DLD1 (cell line): ENCODE measurements at regions not wholly inside any gene's neighbourhood (a gene's known extent, or its start where the extent isn't known, plus 50 kb on each side); places are given as distances from the start of the nearest gene placed in this dataset.
"Not testable (repeated sequence)": the region's sequence is repeated elsewhere in the genome, so short reads cannot be mapped to it uniquely, and the experiment has no call there.

Experiments
- in situ Hi-C: cut with HindIII; loops from 2 replicates; pipeline ENCODE4 v1.10.0; 2017; ENCODE audit warnings: low sequenced_read_pairs

DNA sequence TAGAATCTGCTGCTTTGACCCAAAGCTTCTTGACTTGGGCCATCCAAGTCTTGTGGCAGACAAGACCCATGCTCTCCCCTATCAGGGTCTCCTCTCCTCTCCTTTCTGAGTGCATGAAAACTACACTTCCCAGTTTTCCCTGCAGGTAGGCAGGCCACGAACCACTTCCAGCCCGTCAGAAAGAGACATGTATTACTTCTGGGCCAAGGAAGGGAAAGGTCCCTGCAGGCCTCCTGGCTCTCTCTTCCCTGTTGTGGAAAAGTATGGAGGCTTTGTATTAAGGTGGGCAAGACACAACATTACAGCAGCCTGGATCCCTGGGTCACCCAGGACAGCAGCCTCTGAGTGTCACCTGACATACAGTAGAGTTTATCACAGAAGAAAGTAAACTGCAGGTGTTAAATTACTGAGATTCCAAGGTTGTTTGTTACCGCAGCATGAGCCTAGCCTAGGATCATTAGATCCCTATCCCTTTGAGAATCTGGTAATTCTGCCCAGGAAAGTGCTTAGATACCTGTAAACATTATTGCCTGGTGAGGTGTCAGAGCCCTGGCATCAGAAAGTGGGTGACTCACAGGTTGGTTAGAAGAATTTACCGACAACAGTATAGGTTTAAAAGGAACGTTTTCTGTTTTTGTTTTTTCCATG, 717.3 kb downstream of the MATN1 start:
- in situ Hi-C loops, result no loop called here

DNA sequence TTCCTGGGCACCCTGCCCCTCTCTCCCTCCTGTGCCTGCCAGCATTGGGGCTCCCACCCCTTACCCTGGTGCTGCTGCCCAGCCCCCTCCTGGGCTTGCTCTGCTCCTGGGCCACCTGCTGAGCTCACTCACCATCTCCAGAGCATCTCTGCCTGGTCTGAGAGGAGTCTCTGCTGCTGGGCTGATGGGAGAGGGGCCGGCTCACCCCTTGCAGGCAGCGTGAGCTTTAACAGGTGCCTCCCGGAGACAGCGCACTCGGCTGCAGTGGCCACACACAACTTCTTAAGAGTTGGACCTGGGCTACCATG, 721.7 kb downstream of the MATN1 start:
- in situ Hi-C loops, result no loop called here

DNA sequence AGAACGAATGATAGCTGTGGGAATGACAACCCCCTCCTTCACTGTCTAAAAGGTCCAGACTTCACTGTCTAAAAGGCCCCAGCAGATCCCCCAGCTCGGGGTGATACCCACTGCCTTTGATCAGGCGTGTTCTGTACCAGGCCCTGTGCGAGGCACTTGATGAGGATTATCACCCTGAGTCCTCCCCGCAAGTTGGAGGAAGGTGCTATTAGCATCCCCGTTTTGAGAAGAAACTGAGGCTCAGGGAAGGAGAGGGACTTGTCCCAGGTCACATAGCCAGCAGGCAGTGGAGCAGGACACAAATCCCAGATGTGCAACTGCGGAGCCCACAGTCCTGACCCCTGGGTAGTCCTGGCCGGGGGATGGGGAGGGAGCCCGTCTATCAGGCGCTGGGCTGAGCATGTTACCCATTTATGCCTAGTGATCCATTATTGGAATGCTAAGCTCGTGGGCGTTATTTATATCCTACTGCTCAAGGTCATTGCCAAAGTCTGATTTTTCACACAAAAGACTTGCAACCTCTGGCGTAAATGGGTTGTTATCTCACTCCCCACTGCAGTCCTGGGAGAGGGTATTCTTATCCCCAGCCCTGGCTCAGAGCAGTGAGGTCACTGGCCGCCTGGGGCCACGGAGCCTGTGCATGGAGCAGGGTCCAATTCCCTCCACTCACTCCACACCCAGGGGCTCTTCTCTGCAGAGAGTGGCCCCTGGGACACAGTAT, 722.2 kb downstream of the MATN1 start:
- in situ Hi-C loops, result no loop called here

DNA sequence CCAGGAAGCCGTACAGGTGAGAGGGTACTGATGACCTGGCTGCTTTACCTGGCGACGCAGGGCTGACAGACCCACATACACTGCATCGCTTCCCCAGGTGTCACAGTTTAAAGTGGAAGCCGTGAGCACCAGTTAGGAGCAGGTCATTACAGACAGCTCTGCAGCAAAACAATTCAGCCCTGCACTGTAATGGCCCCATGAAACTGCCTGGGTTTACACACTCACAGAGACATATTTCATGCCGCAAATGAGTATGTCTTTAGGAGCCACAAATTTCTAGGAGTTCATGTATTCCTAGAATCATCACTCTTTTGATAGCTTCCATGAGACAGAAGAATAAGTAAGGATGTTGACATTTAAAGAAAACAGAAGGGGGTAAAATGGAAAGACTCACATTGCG, 723.1 kb downstream of the MATN1 start:
- in situ Hi-C loops, result no loop called here

DNA sequence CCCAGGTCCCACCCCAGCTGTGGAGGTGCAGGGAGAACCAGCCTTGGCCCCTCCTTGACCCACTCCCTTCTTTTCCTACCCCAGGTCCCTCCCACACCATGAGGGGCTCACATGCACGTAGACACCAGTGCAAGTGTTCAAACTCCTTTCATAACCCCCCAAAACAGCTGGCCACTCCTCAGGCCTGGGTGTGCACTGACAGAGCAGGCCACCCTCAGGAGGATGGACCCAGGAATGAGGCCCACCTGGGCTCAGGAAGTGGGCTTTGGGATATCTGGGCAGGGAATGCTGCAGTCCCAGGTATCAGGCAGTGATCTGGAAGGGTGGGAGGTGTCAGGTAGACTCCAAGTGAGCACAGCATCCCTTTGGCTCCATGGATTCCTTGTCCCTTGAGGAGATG, 723.8 kb downstream of the MATN1 start:
- in situ Hi-C loops, result no loop called here

DNA sequence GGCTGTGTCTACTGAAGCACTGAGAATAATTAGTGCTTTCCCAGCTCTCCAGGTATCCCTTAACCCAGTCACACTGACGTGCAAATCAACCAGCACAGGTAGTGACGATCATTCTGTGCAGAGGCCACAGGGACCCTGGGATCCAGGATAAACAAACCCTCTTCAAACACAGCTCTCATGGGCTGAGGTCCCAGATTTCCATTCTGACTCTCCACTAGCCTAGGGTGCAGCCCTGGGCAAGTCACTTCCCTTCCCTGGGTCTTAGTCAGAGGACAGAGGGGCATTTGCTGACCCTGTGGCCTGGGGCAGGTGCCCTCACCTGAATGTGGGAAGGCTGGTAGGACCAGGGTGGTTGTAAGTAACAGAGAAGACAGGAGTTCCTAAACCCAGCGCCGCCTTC, 724.7 kb downstream of the MATN1 start:
- in situ Hi-C loops, result no loop called here

DNA sequence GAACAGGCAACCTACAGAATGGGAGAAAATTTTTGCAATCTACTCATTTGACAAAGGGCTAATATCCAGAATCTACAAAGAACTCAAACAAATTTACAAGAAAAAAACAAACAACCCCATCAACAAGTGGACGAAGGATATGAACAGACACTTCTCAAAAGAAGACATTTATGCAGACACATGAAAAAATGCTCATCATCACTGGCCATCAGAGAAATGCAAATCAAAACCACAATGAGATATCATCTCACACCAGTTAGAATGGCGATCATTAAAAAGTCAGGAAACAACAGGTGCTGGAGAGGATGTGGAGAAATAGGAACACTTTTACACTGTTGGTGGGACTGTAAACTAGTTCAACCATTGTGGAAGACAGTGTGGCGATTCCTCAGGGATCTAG, 725.6 kb downstream of the MATN1 start:
- in situ Hi-C loops, result not testable (repeated sequence)

DNA sequence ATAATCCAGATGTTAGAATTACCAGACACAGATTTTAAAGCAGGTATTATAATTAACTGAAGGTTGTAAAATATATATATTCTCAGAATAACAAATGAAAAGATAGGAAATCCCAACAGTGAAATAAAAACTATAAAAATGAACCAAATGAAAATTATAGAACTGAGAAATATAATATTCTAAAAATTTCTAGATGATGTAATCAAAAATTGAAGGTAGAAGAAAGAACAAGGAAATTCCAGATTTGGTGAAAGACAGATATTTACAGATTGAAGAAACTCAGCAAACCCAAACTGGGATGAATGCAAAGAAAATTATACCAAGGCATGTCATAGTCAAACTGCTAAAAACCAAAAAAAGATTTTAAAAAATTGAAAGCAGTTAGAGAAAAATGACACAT, 729.4 kb downstream of the MATN1 start:
- in situ Hi-C loops, result no loop called here

DNA sequence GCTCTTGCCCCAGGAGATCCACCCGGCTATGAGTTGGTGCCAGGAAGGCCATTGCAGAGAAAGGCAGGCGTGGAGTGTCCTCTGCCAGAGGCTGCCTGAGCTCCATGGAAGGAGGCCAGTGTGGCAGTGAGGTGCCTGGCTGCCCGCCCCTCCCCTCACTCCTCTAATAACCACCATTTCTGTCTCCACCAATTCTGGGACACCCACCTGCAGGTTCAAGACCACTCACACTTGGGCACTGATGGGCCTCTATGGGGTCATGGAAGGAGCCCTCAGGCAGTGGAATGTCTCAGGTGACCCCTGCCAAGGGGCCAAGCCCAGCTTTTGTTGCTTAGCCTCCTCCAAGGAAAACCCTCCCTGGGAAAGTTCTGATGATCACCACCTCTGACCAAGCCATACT, 731.6 kb downstream of the MATN1 start:
- in situ Hi-C loops, result no loop called here

DNA sequence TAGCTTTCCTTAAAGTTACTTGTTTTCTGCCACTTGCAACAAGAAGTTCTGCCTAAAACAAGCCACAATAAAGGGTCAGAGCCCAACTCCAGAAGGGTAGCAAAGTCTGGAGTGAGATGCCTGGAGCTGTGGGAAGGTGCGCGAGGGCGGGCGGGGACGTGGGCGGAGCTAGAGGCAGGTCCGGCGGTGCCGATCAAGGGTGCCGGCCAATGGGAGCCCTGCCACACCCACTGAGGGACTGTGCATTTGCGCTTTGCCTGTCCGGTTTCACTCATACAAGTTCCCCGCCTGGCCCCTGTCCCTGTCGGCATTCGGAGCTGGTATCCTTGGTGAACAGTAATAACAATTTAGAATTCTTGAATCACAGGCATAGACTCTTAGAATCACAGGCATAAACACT, 732.4 kb downstream of the MATN1 start:
- in situ Hi-C loops, result no loop called here

DNA sequence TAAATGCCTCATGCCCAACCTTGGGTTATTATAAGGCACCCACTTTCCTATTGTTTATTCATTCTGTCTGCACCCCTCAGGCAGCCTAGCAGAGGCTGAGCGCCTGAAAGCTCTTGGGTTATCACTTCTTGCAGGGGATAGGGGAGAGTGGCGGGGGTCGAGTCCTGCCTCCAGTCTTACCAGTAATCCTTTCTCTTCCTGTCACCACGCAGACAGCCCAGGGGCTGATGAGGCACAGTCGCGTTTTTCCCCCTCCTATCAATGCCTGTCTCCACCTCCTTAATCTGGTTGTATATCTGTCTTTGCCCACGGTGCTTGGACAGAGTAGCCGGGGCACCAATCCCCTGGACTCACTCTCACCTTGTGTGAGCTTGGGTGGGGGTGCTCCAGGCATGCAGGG, 733.1 kb downstream of the MATN1 start:
- in situ Hi-C loops, result no loop called here

DNA sequence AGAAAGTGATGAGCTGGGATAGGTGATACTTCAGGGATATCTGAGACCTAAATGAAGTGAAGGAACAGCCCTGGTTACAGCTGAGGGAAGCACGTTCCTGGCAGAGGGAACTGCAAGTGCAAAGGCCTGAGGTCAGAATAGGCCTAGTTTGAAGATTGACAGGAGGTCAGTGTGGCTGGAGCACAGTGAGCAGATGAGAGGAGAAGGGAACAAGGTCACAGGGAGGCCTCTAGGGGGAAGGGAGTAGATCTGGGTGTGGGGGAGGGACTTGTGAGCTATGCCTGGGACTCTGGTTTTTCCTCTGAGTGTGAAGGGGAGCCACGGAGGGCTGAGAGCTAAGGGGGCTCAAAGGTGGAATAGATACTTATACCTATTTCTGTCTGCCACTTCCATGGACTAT, 736.4 kb downstream of the MATN1 start:
- in situ Hi-C loops, result no loop called here

DNA sequence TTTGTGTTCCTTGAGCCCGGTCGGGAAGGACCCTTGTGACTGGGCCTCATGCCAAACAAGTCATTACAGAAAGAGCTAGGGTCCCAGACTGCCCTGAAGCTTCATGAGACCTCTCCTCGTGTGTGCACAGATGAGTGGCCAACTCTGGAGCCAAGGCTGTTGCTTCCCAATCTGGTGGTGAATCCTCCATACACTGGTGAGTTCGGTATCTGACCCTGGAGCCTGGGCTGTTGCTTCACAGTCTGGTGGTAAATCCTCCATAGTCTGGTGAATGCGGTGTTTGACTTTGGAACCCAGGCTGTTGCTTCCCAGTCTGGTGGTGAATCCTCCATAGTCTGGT, 737.8 kb downstream of the MATN1 start:
- in situ Hi-C loops, result no loop called here

DNA sequence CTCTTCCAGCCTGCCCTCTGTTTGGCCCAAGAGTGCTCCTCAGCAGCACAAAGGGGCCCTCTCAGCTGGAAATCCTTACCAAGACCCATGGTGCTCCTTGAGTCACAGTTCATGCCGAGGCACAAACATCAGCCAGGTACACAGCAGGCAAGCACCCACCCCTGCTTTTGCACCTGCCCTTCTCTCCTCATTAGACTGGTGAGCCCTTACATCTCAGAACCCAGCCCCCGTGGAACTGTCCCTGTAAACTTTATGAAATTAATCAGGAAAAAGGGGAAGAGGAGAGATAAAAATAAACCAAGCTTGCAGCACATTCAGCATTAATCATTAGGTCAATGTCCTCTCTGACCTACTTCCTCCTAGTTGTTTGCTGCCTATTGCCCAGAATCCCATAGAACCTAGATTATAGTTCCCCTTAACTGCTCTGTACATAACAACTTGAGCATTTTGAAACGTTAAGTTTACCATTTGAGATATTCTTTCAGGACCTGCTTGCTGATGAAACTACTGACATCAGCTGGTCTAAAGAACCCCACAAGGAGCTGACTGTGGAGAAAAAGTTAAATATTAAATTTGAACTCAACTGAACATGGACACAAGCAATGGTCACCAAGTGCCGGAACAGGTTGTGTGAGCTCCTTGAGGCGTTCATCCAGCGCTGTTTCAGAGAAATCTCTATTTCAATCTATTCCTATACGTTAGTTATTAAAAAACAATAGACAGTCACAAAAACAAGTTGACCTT, 738.4 kb downstream of the MATN1 start:
- in situ Hi-C loops, result no loop called here

DNA sequence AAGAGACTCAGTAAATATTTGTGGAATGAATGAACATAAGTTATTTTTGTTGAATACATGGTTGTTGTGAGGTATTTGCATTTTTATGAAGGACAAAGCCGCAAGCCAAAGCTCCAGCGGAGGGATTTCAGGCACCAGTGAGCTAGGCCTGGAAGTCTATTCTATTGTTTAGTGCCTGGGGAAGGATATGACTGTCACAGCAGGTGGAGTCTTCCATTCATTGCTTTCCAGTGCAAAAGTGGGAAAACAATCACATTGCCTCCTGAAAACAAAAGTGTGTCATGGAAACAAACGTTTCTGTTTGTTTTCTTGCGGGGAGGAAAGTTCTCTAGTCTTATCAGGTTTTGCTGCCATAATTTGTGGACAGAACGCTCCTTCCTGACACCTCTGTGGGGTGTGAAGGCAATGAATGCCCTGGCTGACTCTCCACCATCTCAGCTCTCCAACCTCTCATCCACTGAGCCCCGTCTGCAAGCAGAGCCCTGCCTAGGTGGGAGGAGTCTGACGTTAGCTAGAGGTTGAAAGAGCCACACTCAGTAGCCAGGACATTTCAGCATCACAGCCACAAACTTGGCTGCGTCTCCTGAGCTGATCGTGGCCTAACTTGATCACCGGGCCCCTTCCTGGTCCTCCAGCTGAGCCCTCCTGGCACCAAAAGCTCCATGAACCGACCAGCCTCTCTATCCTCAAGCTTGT, 739.1 kb downstream of the MATN1 start:
- in situ Hi-C loops, result no loop called here

DNA sequence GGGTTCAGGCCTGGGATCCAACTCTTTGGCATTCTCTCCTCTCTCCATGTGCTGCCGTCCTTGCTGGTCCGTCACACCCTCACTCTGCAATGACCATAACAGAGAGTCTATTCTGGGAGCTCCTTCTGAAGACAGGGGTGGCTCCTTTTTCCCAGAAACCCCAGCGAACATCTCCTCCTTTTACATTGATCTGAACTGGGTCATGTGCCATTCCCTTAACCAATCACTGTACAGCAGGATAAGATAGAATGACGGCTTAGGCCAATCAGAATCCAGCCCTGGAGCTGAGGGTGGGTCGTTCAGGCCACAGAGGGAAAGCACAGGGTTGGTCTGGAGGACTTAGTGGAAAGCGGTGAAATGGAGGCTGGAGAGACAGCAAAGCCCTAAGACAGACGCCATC, 740.1 kb downstream of the MATN1 start:
- in situ Hi-C loops, result no loop called here

DNA sequence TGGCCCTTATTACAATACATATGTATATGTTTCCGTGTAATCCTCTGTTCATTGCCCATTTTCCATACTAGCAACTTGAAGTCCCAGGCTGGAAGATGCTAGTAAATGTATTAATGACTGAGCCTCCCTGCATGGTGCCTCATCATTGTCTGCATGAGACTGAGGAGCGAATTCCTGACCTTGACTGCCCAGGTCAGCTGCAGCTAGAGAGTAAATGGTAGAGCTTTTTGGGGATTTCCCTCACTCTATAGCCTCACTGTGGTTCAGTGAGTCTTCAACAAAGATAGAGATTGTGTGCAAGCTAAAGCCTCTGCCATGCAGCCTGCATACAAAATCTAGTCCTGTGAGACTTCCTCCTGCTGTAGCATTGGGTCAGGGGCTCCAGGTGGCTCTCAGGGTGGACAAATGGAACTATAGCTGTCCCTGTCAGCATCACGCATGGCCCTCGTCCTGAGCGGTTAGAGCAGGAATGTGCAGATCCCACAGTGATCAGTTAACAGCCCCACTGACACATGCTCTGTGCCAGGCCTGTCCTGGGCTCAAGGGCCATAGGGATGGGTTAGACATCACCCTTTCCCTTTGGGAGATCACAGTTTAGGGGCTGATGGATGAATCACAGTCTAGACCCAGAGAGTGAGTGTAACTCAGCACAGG, 741.7 kb downstream of the MATN1 start:
- in situ Hi-C loops, result no loop called here

DNA sequence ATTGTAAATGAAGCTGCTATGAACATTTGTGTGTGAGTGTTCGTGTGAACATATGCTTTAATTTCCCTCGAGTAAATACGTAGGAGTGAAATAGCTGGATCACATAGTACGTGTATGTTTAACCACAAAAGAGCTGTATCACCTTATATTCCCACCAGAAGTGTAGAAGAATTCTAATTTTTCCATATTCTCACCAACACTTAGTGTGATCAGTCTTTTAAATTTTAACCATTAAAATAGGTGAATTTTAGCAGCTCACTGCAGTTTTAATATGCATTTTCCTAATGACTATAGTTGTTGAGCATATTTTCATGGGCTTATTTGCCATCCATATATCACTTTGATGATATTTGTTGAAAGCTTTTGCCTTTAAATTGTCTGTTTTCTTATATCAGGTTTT, 741.2 kb downstream of the PTPRU start:
- in situ Hi-C loops, result no loop called here

DNA sequence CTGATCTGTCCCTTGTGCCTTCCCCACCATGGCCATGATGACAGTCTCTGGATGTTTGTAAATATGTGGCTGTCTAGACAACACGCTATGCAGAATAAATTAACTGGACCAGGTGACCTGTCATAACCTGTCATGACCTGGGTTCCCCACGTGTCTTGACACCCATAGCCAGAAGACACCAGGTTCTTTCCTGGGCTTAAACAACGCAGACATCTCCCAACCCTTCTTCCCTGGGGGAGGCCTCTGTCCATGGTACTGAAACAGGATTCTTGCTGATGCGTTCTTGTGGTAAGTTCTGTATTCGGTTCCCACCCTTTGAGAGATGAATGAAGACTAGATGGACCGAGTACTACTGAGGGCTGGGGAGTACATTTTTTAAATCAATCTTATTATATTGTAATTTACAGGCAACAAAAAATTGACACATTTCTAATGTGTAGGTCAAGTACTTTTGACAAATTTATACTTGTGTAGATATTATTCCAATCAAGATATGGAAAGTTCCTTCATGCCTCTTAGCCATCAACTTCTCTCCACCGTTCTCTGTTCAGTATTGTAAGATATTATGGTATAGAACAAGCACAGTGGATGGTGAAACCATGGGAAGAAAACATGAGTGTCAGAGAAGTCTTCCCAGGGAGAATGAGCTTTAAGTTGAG, 738.8 kb downstream of the PTPRU start:
- in situ Hi-C loops, result no loop called here

DNA sequence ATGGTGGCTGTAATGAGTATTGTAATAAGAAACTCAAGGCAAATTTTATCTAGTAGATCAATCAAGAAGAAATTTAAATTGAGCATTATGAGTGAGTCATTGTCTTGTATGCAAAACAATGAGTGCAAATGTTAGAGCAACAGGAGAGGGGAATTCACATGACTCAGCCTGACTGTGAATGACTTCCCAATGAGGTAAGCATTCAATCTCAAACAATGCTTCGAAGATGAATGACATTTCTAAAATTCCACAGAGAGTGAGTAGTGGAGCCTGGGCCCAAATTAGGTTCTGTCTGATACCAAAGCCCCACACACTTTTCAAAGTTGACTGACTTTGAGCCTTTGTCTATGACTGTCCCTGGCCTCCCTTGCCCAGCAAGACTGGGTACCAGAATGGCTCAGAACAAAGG, 738.0 kb downstream of the PTPRU start:
- in situ Hi-C loops, result loop anchor here (5.0 kb wide), 1 partner anchor 103 kb away; no protein-coding TSS in a partner anchor

DNA sequence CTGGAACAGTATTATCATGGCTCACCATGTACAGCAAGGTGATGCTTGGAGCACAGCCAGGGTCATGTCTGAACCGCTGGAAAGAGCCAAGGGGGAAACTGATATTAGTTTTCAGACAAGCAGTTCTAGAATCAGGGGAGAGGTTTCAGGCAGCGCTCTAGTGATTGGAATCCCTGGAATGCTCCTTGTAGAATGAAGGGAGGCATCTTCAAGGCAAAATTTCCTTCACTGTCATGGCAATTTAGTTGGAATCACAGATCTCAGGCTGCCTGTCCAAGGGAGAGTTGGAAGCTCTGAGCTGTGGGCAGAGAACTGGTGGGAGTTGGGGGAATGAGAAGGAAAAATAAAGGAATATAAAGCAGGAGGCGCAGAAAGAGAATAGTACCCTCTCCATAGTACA, 737.1 kb downstream of the PTPRU start:
- in situ Hi-C loops, result loop anchor here (5.0 kb wide), 1 partner anchor 104 kb away; no protein-coding TSS in a partner anchor
